ENCODE measurements at regions not wholly inside any gene's neighbourhood (a gene's known extent, or its start where the extent isn't known, plus 50 kb on each side); places are given as distances from the start of the nearest gene placed in this dataset.

GRCh38 chr3:137463131-137463530, 301.0 kb upstream of the SOX14 start:
- no peaks in the 10 kb centered on the region for H3K9me3 ChIP-seq (ENCODE audit: low read length)
- no peaks in the 10 kb centered on the region for H3K4me1 ChIP-seq (ENCODE audit: insufficient read depth, low read length)
- no peaks in the 10 kb centered on the region for H4K20me1 ChIP-seq (ENCODE audit: insufficient read depth, low read length)
- no peak for DNase-seq (ENCODE audit: low spot score)
- TF ChIP-seq NKX3-1 (CRISPR knock-in tag; IDR thresholded peaks at IDR 0.05), result no peak
- TF ChIP-seq RELA (CRISPR knock-in tag; IDR thresholded peaks at IDR 0.05), result no peak
- no peak for TF ChIP-seq ZNF280B (CRISPR knock-in tag; IDR thresholded peaks at IDR 0.05; ENCODE audit: borderline replicate concordance)
- no peak for TF ChIP-seq HNF1B (CRISPR knock-in tag; IDR thresholded peaks at IDR 0.05)
- TF ChIP-seq MAFG (CRISPR knock-in tag; IDR thresholded peaks at IDR 0.05), result no peak
- TF ChIP-seq KDM3A (CRISPR knock-in tag; IDR thresholded peaks at IDR 0.05; ENCODE audit: low read depth), result no peak
- no peak for TF ChIP-seq PHF20 (CRISPR knock-in tag; IDR thresholded peaks at IDR 0.05)
- TF ChIP-seq NFRKB (IDR thresholded peaks at IDR 0.05), result no peak
- no peak for TF ChIP-seq ZBTB14 (CRISPR knock-in tag; IDR thresholded peaks at IDR 0.05)
- TF ChIP-seq KMT2B (CRISPR knock-in tag; IDR thresholded peaks at IDR 0.05), result no peak
- TF ChIP-seq REST (IDR thresholded peaks at IDR 0.05; ENCODE audit: borderline replicate concordance in 1 of 2, low read depth in 1 of 2, low read length in 2 of 2), result no peak
- TF ChIP-seq ELF1 (CRISPR knock-in tag; IDR thresholded peaks at IDR 0.05), result no peak
- H2AFZ ChIP-seq (ENCODE audit: low read length), result no peak overlapping the region
- BruUV-seq (replicated peaks), result no TSS peak
- FAIRE-seq, result no peak
- WGBS (ENCODE audit: low lambda C conversion rate), result 0% methylated on average over 5 of the region's 5 CpGs
- H3K36me3 ChIP-seq (replicated peaks in 1 of 2; ENCODE audit: control insufficient read depth in 1 of 2, insufficient read depth in 2 of 2, low read length in 2 of 2), result no peaks in the 10 kb centered on the region
- H3K27me3 ChIP-seq (ENCODE audit: control insufficient read depth in 1 of 2, insufficient read depth in 2 of 2, low read length in 2 of 2), result no peaks in the 10 kb centered on the region; a peak in 1 of 5 replicates
- ChIA-PET CTCF (ENCODE audit: low intra/inter-chr PET ratio, low total read pairs) (no interaction called here), POLR2A (no interaction called here)
- H3K9ac ChIP-seq (ENCODE audit: insufficient read depth, low read depth, low read length), result no peak overlapping the region
- in situ Hi-C loops (cut with HindIII; ENCODE audit: extremely low pct_ligation_motif_present, low pct_unique_long_range_greater_than_20kb) (no loop called here), intact Hi-C loops (cut with micrococcal nuclease; ENCODE audit: unreplicated experiment) (no loop called here)
- ATAC-seq, result no peak
- no peak overlapping the region for H3K27ac ChIP-seq (ENCODE audit: extremely low read length, insufficient read depth, low read length)
- H3K79me2 ChIP-seq (ENCODE audit: insufficient read depth, low read length), result no peaks in the 10 kb centered on the region
- no peak overlapping the region for H3K4me2 ChIP-seq (ENCODE audit: low read depth, low read length)
- no peak overlapping the region for H3K4me3 ChIP-seq (replicated peaks in 1 of 3; ENCODE audit: insufficient read depth in 1 of 3, low read depth in 2 of 3, low read length in 3 of 3)

All from HepG2 (cell line).